ENCODE measurements at regions not wholly inside any gene's neighbourhood (a gene's known extent, or its start where the extent isn't known, plus 50 kb on each side); places are given as distances from the start of the nearest gene placed in this dataset.

- TF ChIP-seq CTCF (IDR thresholded peaks at IDR 0.05; ENCODE audit: low read length, missing control alignments), result no peak
Measured at GRCh38 chr2:191738003-191738402, 60.1 kb downstream of the NABP1 start.

DNA sequence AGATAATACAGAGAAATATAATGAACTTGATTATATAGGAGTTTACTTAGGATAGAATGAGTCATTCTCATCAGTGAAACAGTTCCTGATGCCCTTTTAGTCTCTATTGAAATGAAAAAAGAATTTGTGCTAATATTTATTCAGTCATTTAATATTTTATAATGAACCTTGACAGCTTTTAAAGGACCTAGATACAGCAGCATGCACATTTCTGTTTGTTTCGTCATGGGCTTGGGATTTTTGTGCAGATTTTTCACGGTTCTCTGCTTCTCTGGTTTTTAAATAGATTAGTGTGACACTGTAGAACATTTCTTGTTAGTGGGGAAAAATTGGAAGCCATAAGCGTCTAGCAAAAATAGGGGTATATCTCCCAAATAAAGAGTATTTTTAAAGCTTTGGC lies 60.7 kb downstream of the NABP1 start:
- no peak for TF ChIP-seq CTCF (IDR thresholded peaks at IDR 0.05; ENCODE audit: low read length, missing control alignments)
- no peak for DNase-seq (ENCODE audit: low read depth)
- no peak overlapping the region for H3K4me3 ChIP-seq (replicated peaks; ENCODE audit: low read depth, low read length)

More at GRCh38 chr2:191738003-191738402, 60.1 kb downstream of the NABP1 start:
- no peak for DNase-seq (ENCODE audit: low read depth)
- H3K4me3 ChIP-seq (replicated peaks; ENCODE audit: low read depth, low read length), result no peak overlapping the region

DNA sequence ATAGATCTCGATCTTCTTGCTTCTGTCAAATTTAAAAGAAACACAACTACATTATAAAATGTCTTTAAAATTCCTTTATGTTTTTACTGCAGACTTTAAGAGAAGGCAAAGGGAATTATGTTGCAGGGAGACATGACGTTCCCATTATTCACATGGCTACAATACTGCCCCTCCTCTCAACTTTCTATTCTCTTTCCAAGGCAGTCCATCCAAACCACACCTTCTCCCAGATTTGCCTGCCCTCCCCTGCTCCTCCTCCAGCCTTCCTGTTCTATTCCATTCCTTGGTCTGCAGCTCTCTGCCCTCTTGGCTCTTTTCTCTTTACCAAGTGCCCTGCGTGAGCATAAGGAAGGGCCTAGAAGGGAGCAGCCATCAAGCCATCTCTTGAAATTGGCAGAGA lies 61.3 kb downstream of the NABP1 start:
- H3K4me3 ChIP-seq (replicated peaks; ENCODE audit: low read depth, low read length), result no peak overlapping the region
- no peak for TF ChIP-seq CTCF (IDR thresholded peaks at IDR 0.05; ENCODE audit: low read length, missing control alignments)
- DNase-seq (ENCODE audit: low read depth), result no peak

- DNase-seq (ENCODE audit: low read depth), result no peak
- no peak overlapping the region for H3K4me3 ChIP-seq (replicated peaks; ENCODE audit: low read depth, low read length)
- TF ChIP-seq CTCF (IDR thresholded peaks at IDR 0.05; ENCODE audit: low read length, missing control alignments), result no peak
Measured at GRCh38 chr2:191740016-191740419, 62.1 kb downstream of the NABP1 start.

DNA sequence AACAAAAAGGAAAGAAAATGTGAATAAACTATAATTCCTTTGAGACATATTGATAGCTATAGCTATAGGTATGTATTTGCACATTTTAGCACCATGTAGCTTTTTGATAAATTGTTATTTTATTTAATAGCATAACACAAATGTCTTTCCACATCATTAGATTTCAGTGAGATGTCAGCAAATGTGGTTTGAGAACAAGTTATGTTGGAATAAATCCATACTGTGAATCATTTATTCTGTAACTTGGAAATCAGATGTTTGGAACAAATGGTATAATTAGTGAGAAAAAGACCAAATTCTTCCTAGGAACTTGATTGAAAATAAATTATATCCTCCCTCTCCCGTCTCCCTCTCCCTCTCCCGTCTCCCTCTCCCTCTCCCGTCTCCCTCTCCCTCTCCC lies 62.8 kb downstream of the NABP1 start:
- no peak overlapping the region for H3K4me3 ChIP-seq (replicated peaks; ENCODE audit: low read depth, low read length)
- no peak for DNase-seq (ENCODE audit: low read depth)
- no peak for TF ChIP-seq CTCF (IDR thresholded peaks at IDR 0.05; ENCODE audit: low read length, missing control alignments)

DNA sequence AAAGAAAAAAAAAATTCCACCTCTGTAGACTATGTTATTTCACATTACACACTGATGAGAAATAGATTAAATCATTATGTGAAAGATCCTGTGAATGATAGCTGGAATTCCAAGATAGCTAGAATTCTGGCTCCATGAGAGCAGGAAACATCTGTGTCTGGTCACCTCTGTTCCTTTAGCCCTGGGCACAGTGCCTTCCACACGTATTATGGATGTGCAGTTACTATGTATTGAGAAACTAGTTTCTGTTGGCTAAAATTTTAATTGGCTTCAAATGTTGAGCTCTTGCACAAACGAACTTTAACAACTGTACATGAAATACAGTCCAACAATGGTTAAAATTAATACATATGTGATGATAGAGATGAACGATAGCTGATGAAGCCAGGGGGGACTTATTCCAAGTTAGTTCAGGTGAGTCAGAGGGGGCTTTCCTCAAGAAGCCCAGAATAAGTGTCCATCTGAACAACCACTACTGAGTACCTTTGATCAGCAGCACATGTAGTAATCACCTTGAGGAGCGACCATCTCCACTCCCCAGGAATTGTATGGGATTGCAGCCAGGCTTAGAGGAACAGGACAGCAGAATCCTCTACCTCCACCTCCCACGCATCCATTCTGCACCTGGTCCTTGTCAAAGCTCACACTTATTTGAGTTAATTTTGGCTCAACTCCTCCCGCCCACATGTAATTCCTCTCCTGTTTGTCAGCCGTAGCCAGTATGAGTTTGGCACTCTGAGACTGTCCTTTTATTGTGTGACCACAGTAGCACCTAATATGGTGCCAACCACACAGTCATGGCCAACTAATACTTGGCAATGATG lies 68.6 kb downstream of the NABP1 start:
- no peak for DNase-seq (ENCODE audit: low read depth)

More for the DNA sequence above, 68.6 kb downstream of the NABP1 start:
- no peak overlapping the region for H3K4me3 ChIP-seq (replicated peaks; ENCODE audit: low read depth, low read length)
- no peak for TF ChIP-seq CTCF (IDR thresholded peaks at IDR 0.05; ENCODE audit: low read length, missing control alignments)
